SW480 (cell line): ENCODE measurements at regions not wholly inside any gene's neighbourhood (a gene's known extent, or its start where the extent isn't known, plus 50 kb on each side); places are given as distances from the start of the nearest gene placed in this dataset.

ENCODE experiments used
- DNase-seq: peaks from one replicate; pipeline ENCODE4 v3.0.0-alpha.2; 2016; ENCODE audit warnings: low spot score

GRCh38 chr18:7482342-7482741 is 84.8 kb upstream of the PTPRM start:
- no peak for DNase-seq

GRCh38 chr18:7485616-7486015 is 81.5 kb upstream of the PTPRM start:
- no peak for DNase-seq

GRCh38 chr18:7488571-7488970 is 78.5 kb upstream of the PTPRM start:
- peak; percentile 20 for DNase-seq

- no peak for DNase-seq
Measured at GRCh38 chr18:7490104-7490503, 77.0 kb upstream of the PTPRM start.

GRCh38 chr18:7492385-7492784 is 74.7 kb upstream of the PTPRM start:
- DNase-seq: no peak

- DNase-seq: no peak
Measured at GRCh38 chr18:7497081-7497480, 70.0 kb upstream of the PTPRM start.

GRCh38 chr18:7511106-7511505 is 56.0 kb upstream of the PTPRM start:
- no peak for DNase-seq

GRCh38 chr18:7512348-7512747 is 54.8 kb upstream of the PTPRM start:
- no peak for DNase-seq

GRCh38 chr18:7512990-7513389 is 54.1 kb upstream of the PTPRM start:
- DNase-seq: no peak

- DNase-seq: no peak
Measured at GRCh38 chr18:7514796-7515440, 52.2 kb upstream of the PTPRM start.

GRCh38 chr18:7516266-7517117 is 50.6 kb upstream of the PTPRM start:
- no peak for DNase-seq
